ENCODE measurements at regions not wholly inside any gene's neighbourhood (a gene's known extent, or its start where the extent isn't known, plus 50 kb on each side); places are given as distances from the start of the nearest gene placed in this dataset.

DNA sequence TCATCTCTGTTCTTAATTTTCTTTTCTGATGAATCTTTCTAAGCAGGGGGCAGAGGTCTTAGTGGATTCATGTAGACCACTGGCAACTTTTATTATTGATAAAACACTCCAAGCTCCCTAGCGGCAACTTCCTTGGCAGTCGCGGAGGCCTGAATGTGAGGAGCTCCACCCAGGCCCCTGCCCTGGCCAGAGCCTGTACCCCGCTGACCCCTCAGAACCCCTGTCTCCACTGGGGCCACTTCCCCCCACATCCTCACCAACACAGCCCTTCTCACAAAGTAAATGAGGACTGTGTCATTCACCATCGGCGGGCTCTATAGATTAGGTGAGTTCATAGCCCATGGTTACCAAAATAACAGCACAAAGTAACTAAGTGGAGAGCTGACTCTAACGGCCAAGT, 111.6 kb downstream of the TPRA1 start:
- no peak for TF ChIP-seq POLR2A (IDR thresholded peaks at IDR 0.05)
- TF ChIP-seq, protein P1, sequence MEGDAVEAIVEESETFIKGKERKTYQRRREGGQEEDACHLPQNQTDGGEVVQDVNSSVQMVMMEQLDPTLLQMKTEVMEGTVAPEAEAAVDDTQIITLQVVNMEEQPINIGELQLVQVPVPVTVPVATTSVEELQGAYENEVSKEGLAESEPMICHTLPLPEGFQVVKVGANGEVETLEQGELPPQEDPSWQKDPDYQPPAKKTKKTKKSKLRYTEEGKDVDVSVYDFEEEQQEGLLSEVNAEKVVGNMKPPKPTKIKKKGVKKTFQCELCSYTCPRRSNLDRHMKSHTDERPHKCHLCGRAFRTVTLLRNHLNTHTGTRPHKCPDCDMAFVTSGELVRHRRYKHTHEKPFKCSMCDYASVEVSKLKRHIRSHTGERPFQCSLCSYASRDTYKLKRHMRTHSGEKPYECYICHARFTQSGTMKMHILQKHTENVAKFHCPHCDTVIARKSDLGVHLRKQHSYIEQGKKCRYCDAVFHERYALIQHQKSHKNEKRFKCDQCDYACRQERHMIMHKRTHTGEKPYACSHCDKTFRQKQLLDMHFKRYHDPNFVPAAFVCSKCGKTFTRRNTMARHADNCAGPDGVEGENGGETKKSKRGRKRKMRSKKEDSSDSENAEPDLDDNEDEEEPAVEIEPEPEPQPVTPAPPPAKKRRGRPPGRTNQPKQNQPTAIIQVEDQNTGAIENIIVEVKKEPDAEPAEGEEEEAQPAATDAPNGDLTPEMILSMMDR (IDR thresholded peaks at IDR 0.05): no peak
